ENCODE measurements at regions not wholly inside any gene's neighbourhood (a gene's known extent, or its start where the extent isn't known, plus 50 kb on each side); places are given as distances from the start of the nearest gene placed in this dataset.
"Not testable (repeated sequence)": the region's sequence is repeated elsewhere in the genome, so short reads cannot be mapped to it uniquely, and the experiment has no call there.

- no peak overlapping the region for H3K4me3 ChIP-seq (replicated peaks in 1 of 2; ENCODE audit: low read depth in 2 of 2, low read length in 2 of 2)
- TF ChIP-seq, protein P1, sequence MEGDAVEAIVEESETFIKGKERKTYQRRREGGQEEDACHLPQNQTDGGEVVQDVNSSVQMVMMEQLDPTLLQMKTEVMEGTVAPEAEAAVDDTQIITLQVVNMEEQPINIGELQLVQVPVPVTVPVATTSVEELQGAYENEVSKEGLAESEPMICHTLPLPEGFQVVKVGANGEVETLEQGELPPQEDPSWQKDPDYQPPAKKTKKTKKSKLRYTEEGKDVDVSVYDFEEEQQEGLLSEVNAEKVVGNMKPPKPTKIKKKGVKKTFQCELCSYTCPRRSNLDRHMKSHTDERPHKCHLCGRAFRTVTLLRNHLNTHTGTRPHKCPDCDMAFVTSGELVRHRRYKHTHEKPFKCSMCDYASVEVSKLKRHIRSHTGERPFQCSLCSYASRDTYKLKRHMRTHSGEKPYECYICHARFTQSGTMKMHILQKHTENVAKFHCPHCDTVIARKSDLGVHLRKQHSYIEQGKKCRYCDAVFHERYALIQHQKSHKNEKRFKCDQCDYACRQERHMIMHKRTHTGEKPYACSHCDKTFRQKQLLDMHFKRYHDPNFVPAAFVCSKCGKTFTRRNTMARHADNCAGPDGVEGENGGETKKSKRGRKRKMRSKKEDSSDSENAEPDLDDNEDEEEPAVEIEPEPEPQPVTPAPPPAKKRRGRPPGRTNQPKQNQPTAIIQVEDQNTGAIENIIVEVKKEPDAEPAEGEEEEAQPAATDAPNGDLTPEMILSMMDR (IDR thresholded peaks at IDR 0.05; ENCODE audit: low read depth, low read length): no peak
- peak; percentile 6 to 75 for DNase-seq (ENCODE audit: low read depth in 2 of 2)
Measured at GRCh38 chr6:74447013-74447412, 751.0 kb downstream of the CD109 start.

DNA sequence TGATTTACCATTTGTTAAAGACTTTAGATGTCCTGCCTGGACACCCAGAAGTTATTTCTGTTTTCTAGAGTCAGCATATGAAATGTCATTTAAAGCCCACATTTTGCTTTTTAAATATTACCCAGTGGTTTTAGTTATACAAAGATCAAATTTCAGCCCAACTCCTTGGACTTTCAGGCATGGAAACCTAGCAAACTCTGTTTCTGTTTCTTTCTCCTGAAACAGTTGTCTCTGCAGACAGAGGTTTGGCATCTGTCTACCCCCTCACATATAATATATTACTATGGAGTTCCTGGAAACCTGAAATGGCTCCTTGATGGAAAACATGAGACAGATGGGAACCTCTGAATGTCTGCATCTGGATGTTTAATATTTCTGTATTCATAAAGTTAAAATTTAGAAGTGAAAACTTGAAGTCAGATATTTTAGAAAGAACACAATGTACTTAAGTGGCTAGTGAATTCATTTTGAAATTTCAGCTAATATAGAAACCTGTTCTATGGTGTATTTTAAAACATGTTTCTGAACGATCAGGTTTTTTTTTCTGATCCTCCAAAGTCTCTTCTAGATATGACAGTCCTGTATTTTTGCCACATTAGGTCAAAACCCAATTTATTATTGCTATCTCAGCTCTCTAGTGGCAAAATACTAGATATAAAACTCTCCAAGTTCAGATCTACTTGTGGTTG, 743.3 kb downstream of the CD109 start:
- TF ChIP-seq, protein P1 (IDR thresholded peaks at IDR 0.05; ENCODE audit: low read depth, low read length): no peak
- no peak for DNase-seq (ENCODE audit: low read depth in 2 of 2)
- no peak overlapping the region for H3K4me3 ChIP-seq (replicated peaks in 1 of 2; ENCODE audit: low read depth in 2 of 2, low read length in 2 of 2)

- DNase-seq (ENCODE audit: low read depth in 2 of 2); H3K4me3 ChIP-seq (replicated peaks in 1 of 2; ENCODE audit: low read depth in 2 of 2, low read length in 2 of 2): not testable (repeated sequence)
Measured at GRCh38 chr6:74438395-74438794, 742.4 kb downstream of the CD109 start.

DNA sequence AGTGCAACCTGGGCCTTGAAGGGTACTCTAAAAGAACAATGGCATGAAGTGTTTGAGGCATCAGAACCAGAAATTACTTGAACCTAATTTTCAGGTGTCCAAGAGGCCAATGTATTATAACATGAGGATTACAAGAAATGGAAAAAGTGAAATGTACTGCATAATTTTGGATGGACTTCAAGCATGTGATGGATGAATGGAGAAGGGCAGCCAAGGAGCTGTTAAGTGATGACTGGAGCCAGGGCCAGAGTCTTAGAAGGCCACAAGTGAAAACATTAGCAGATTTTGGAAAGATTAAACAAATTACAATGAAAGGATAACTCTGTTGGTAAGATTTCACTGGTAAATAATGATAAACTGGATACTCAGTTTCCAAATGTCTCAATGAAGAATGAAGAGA, 738.2 kb downstream of the CD109 start:
- TF ChIP-seq, protein P1 (IDR thresholded peaks at IDR 0.05; ENCODE audit: low read depth, low read length): no peak
- H3K4me3 ChIP-seq (replicated peaks in 1 of 2; ENCODE audit: low read depth in 2 of 2, low read length in 2 of 2): no peak overlapping the region
- DNase-seq (ENCODE audit: low read depth in 2 of 2): no peak

DNA sequence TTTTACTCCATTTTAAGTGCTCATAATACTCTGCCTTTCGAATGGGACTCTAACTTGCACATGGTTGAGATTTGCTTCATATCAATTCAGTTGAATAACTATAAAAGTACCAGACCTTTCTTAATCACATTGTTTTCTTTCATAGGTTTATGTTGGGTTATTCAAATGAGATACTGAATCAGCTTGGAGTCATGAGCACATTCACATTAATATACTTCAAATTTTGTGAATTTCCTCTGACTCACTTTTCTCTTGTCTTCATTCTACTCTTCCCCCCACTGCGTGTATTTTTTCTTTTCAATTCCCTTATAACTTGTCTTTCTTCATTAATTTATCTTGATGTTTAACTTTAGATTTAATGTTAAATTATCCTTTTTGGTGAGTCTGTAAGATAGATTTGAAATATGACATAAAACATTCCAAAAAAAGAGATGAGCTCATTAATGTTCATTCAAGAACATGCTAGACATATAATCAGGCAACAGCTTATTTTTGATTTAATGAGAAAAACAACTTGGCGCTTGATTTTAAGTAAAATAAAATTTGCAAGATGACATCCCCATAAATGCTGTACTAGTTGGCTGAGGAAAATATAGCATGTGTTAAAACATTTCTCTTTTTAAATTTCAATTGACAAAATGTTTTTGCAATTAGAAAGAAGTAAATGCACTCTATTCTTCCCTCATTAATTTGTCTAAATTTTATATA, 736.0 kb downstream of the CD109 start:
- no peak overlapping the region for H3K4me3 ChIP-seq (replicated peaks in 1 of 2; ENCODE audit: low read depth in 2 of 2, low read length in 2 of 2)
- TF ChIP-seq, protein P1 (IDR thresholded peaks at IDR 0.05; ENCODE audit: low read depth, low read length): no peak
- peak in 1 of 2 donors; percentile 62 for DNase-seq (ENCODE audit: low read depth in 2 of 2)

- TF ChIP-seq, protein P1 (IDR thresholded peaks at IDR 0.05; ENCODE audit: low read depth, low read length): no peak
- H3K4me3 ChIP-seq (replicated peaks in 1 of 2; ENCODE audit: low read depth in 2 of 2, low read length in 2 of 2): no peak overlapping the region
- DNase-seq (ENCODE audit: low read depth in 2 of 2): no peak
Measured at GRCh38 chr6:74420221-74420620, 724.2 kb downstream of the CD109 start.

GRCh38 chr6:74415056-74415455, 719.1 kb downstream of the CD109 start:
- TF ChIP-seq, protein P1 (IDR thresholded peaks at IDR 0.05; ENCODE audit: low read depth, low read length): no peak
- DNase-seq (ENCODE audit: low read depth in 2 of 2): peak; percentile 11 to 14

More at GRCh38 chr6:74415056-74415455, 719.1 kb downstream of the CD109 start:
- H3K4me3 ChIP-seq (replicated peaks in 1 of 2; ENCODE audit: low read depth in 2 of 2, low read length in 2 of 2): no peak overlapping the region
